Stomach (tissue), 4 donors: ENCODE measurements at regions not wholly inside any gene's neighbourhood (a gene's known extent, or its start where the extent isn't known, plus 50 kb on each side); places are given as distances from the start of the nearest gene placed in this dataset.

Source experiments
- CTCF ChIP-seq, 7 experiments: fragments of 450-650 bp in 4 of 7; fragments of 200-600 bp in 3 of 7; sonication (generic) in 3 of 7; IDR thresholded peaks; one replicate each; pipeline ENCODE4 v1.5.1; 2016 to 2019; ENCODE audit warnings: antibody characterized with exemption in 7 of 7, control low read depth in 2 of 7, mild to moderate bottlenecking in 1 of 7
- POLR2A ChIP-seq, 4 donors: fragments of 450-650 bp; IDR thresholded peaks; one replicate each; pipeline ENCODE4 v1.6.1; 2016; ENCODE audit warnings: antibody characterized with exemption in 4 of 4, control low read depth in 2 of 4, mild to moderate bottlenecking in 1 of 4, moderate library complexity in 1 of 4
- POLR2AphosphoS5 ChIP-seq, 3 donors: sonication (generic); formaldehyde crosslinking; IDR thresholded peaks; one replicate each; pipeline ENCODE4 v1.6.1; 2016; ENCODE audit warnings: antibody characterized with exemption in 3 of 3

DNA sequence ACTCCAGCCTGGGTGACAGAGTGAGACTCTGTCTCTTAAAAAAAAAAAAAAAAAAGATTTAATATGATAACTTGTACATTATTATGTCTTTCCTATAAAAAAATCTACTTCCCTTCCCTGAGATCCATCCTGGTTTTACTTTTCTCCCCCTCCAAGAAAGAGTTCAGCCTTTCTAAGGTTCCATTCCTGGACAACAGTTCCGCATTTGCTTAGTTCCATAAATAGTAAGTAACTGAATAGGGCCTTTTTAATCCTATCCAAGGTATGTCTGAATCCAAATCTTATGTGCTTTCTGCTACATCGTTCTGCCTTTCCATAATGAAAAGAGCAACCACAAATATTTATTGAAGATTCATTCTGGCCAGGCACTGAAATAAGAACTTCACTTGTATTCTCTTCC is 187.8 kb downstream of the DACT1 start:
- TF ChIP-seq POLR2A (IDR thresholded peaks at IDR 0.05), result no peak
- no peak for TF ChIP-seq CTCF (IDR thresholded peaks at IDR 0.05)
- TF ChIP-seq POLR2AphosphoS5 (IDR thresholded peaks at IDR 0.05), result no peak
